ENCODE measurements at regions not wholly inside any gene's neighbourhood (a gene's known extent, or its start where the extent isn't known, plus 50 kb on each side); places are given as distances from the start of the nearest gene placed in this dataset.
"Not testable (repeated sequence)": the region's sequence is repeated elsewhere in the genome, so short reads cannot be mapped to it uniquely, and the experiment has no call there.

DNA sequence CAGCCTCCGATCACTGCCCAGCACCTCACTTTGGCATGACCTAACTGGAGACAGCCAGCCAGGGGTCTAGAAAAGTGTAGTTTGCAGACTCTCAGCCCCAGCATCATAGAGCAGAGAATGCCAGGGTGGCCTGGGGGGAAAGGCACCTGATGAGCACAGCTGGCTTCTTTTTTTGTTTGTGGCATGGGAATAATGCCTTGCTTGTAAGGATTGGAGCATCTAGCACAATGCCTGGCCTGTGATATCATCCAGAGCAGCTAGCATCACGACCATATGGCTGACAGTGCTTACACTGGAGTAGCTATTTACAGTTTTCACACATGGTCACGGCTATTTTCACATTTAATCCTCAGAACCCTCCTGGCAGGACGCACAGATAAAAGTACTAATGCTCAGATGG, 594.8 kb upstream of the B3GAT1 start:
- Histone ChIP-seq H3K27me3 (no peaks in the 10 kb centered on the region), H3K27ac (no peak overlapping the region), H3K36me3 (no peaks in the 10 kb centered on the region), H3K9me3 (no peaks in the 10 kb centered on the region), H3K4me1 (ENCODE audit: insufficient read depth) (no peaks in the 10 kb centered on the region), H3K4me3 (no peak overlapping the region)
- WGBS, 3 donors = 55 to 71% (median 58%) methylated on average over 4 of the region's 4 CpGs
- intact Hi-C loops (cut with DNase I) = no loop called here
- no peak for TF ChIP-seq EP300 (IDR thresholded peaks at IDR 0.05)
- TF ChIP-seq, protein P1, sequence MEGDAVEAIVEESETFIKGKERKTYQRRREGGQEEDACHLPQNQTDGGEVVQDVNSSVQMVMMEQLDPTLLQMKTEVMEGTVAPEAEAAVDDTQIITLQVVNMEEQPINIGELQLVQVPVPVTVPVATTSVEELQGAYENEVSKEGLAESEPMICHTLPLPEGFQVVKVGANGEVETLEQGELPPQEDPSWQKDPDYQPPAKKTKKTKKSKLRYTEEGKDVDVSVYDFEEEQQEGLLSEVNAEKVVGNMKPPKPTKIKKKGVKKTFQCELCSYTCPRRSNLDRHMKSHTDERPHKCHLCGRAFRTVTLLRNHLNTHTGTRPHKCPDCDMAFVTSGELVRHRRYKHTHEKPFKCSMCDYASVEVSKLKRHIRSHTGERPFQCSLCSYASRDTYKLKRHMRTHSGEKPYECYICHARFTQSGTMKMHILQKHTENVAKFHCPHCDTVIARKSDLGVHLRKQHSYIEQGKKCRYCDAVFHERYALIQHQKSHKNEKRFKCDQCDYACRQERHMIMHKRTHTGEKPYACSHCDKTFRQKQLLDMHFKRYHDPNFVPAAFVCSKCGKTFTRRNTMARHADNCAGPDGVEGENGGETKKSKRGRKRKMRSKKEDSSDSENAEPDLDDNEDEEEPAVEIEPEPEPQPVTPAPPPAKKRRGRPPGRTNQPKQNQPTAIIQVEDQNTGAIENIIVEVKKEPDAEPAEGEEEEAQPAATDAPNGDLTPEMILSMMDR (IDR thresholded peaks at IDR 0.05) = no peak
- no peak for TF ChIP-seq POLR2A (IDR thresholded peaks at IDR 0.05)
- DNase-seq = no peak

DNA sequence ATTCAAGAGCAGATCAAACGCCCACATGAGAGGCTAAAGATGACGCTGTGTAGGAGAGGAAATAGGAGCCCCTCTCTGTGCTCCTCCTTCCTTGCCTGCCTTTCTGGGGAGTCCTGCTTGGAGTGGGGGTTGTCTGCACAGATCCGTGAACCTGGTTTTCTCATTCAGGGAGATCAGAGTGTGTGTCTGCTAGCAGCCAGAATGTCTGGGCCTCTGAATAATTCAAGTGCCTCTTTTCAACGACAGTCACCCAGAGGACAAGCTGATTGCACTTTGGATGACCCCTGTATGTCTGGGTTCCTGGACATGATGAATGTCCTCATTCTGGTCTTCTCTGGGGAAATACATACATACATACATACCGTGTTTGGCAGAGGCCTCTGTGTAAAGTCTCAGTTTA, 592.5 kb upstream of the B3GAT1 start:
- 23 to 32% (median 25%) methylated on average over 5 of the region's 5 CpGs for WGBS, 3 donors

DNA sequence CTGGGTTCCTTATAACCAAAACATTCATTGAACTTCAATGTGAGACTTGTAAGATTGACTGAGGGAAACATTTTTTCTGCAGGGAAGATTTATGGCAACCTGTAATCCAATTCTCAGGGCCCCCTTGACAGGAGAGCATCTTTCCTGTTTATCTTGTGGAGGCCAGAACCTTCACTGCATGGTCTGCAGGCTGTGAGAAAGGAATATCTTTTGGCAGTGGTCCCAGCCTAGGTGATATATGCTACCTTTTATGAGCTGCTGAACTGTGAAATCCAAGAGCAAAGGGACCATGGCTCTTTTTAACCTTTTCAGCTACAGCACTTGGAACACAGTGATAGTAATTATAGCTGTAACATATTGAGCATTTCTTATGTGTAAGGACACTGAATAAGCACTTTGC, 590.2 kb upstream of the B3GAT1 start:
- Histone ChIP-seq H3K4me3 (no peak overlapping the region), H3K36me3 (no peaks in the 10 kb centered on the region), H3K4me1 (ENCODE audit: insufficient read depth) (no peaks in the 10 kb centered on the region), H3K27ac (no peak overlapping the region), H3K27me3 (no peaks in the 10 kb centered on the region), H3K9me3 (no peaks in the 10 kb centered on the region)
- intact Hi-C loops (cut with DNase I) = no loop called here
- DNase-seq = no peak
- TF ChIP-seq EP300 (IDR thresholded peaks at IDR 0.05) = no peak
- TF ChIP-seq POLR2A (IDR thresholded peaks at IDR 0.05) = no peak

More for the DNA sequence above, 592.5 kb upstream of the B3GAT1 start:
- TF ChIP-seq POLR2A (IDR thresholded peaks at IDR 0.05) = no peak
- TF ChIP-seq, protein P1 (IDR thresholded peaks at IDR 0.05) = no peak
- no peak for TF ChIP-seq EP300 (IDR thresholded peaks at IDR 0.05)
- no peaks in the 10 kb centered on the region for H3K27me3 ChIP-seq
- intact Hi-C loops (cut with DNase I) = no loop called here
- no peak for DNase-seq
- no peak overlapping the region for H3K4me3 ChIP-seq
- H3K4me1 ChIP-seq (ENCODE audit: insufficient read depth) = no peaks in the 10 kb centered on the region
- no peaks in the 10 kb centered on the region for H3K36me3 ChIP-seq
- H3K9me3 ChIP-seq = no peaks in the 10 kb centered on the region
- H3K27ac ChIP-seq = no peak overlapping the region

DNA sequence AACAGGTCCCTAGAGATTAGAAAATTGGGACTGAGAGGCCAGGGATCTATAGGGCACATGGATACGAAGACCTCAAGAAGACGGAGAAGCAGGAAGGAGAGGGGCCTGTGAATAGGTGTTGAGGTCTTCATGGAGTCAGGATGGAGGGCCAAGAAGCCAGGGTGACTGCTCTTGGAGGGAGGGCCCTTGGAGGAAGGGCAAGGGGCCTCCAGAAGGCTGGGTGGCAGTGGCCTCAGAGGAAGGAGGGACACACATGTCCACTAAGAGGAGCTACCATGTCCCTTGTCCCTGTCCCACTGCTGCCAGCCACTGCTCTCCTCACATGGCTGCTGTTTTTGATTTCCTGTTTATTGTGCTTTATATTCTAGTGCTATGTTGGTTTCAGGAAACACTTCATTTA, 589.5 kb upstream of the B3GAT1 start:
- TF ChIP-seq, protein P1 (IDR thresholded peaks at IDR 0.05) = no peak
- TF ChIP-seq POLR2A (IDR thresholded peaks at IDR 0.05) = no peak
- TF ChIP-seq EP300 (IDR thresholded peaks at IDR 0.05) = no peak
- intact Hi-C loops (cut with DNase I) = no loop called here
- Histone ChIP-seq H3K27ac (no peak overlapping the region), H3K36me3 (no peaks in the 10 kb centered on the region), H3K4me3 (no peak overlapping the region), H3K9me3 (no peaks in the 10 kb centered on the region), H3K4me1 (ENCODE audit: insufficient read depth) (no peaks in the 10 kb centered on the region), H3K27me3 (no peaks in the 10 kb centered on the region)
- DNase-seq = no peak
- WGBS, 3 donors = 84 to 95% (median 90%) methylated on average over 2 of the region's 2 CpGs

DNA sequence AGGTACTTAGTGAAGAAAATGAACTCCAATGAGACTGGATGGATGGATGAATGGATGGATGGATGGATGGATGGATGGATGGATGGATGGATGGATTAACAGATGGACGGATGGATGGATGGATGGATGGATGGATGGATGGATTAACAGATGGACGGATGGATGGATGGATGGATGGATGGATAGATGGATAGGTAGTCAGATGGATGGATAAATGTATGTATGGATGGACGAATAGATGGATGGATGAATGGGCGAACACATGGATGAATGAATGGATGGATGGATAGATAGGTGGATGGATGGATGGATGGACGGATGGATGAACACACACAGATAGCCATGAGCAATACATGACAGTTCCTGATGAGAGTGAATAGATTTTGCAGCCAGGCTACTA, 589.0 kb upstream of the B3GAT1 start:
- intact Hi-C loops (cut with DNase I); H3K27ac ChIP-seq; H3K4me1 ChIP-seq (ENCODE audit: insufficient read depth); H3K4me3 ChIP-seq; H3K9me3 ChIP-seq; H3K36me3 ChIP-seq; H3K27me3 ChIP-seq; DNase-seq: not testable (repeated sequence)
- 73 to 79% (median 76%) methylated on average over 5 of the region's 5 CpGs for WGBS, 3 donors

DNA sequence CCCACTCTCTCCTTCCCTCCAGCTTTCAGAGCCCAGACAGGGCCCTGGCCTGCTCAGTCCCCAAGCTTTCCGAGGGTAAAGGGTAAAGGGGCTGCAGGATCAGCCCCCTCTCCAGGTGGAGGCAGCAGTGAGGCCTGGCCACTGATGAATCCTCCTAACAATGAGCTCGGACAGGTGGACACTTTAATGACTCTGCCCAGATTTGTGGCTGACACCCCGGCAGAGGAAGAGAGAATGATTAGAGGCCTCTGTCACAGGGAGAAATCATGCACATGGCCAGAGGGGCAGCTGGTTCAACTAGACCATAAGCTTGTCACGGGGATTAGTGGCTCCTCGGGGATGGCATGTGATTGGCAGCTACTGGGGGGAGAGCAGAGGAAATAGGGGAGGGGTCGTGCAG, 587.5 kb upstream of the B3GAT1 start:
- Histone ChIP-seq H3K36me3 (no peaks in the 10 kb centered on the region), H3K27ac (no peak overlapping the region), H3K27me3 (no peaks in the 10 kb centered on the region), H3K4me3 (no peak overlapping the region), H3K9me3 (no peaks in the 10 kb centered on the region), H3K4me1 (ENCODE audit: insufficient read depth) (no peaks in the 10 kb centered on the region)
- DNase-seq = no peak
- no peak for TF ChIP-seq EP300 (IDR thresholded peaks at IDR 0.05)
- 15 to 27% (median 20%) methylated on average over 6 of the region's 6 CpGs for WGBS, 3 donors
- intact Hi-C loops (cut with DNase I) = no loop called here
